ENCODE measurements at regions not wholly inside any gene's neighbourhood (a gene's known extent, or its start where the extent isn't known, plus 50 kb on each side); places are given as distances from the start of the nearest gene placed in this dataset.

DNA sequence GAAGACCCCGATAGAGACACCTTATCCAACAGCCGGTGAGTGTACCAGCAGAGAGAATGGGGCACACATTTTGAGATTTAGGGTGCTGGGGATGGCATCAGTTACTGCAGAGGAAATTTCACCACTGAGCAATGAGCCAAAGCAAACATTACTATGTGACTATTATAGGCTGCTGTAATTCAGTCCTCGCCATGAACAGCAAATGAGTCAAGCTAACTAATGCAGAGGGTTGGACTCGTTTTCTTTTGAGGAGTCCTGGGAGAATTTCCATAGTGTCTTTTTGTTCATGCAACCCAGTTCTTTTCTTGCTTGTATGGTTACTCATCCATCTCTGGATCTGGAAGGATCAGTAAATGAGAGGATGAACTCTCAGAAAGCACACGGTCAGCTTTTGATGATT is 323.8 kb downstream of the PSAT1 start:
- TF ChIP-seq, protein P1, sequence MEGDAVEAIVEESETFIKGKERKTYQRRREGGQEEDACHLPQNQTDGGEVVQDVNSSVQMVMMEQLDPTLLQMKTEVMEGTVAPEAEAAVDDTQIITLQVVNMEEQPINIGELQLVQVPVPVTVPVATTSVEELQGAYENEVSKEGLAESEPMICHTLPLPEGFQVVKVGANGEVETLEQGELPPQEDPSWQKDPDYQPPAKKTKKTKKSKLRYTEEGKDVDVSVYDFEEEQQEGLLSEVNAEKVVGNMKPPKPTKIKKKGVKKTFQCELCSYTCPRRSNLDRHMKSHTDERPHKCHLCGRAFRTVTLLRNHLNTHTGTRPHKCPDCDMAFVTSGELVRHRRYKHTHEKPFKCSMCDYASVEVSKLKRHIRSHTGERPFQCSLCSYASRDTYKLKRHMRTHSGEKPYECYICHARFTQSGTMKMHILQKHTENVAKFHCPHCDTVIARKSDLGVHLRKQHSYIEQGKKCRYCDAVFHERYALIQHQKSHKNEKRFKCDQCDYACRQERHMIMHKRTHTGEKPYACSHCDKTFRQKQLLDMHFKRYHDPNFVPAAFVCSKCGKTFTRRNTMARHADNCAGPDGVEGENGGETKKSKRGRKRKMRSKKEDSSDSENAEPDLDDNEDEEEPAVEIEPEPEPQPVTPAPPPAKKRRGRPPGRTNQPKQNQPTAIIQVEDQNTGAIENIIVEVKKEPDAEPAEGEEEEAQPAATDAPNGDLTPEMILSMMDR (IDR thresholded peaks at IDR 0.05) = no peak
- no peak for TF ChIP-seq EZH2 (IDR thresholded peaks at IDR 0.05)
